ENCODE measurements at regions not wholly inside any gene's neighbourhood (a gene's known extent, or its start where the extent isn't known, plus 50 kb on each side); places are given as distances from the start of the nearest gene placed in this dataset.
"Not testable (repeated sequence)": the region's sequence is repeated elsewhere in the genome, so short reads cannot be mapped to it uniquely, and the experiment has no call there.

DNA sequence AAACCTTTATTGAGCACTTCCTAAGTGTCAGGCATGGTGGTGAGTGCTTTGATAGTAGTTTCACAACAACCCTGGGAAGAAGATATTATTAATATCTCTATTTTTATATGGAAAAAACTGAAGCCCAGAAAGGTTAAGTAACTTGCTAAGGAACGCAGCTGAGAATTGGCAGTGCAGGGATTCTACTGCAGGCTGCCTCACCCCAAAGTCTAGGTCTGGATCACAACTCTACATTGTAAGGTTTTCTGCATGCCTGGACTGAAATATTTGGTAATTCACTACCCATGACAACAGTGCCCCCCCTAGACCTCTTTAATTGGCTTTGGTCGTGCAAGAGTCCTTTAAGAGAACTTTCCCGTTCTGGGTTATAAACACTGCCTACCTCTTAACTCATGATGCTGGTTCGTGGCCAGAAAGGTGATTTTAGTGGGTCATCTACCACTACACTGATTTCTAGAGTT, 67.1 kb upstream of the KCNQ5 start:
- no peak for DNase-seq (ENCODE audit: insufficient read length, low spot score)
- TF ChIP-seq POLR2A (IDR thresholded peaks at IDR 0.05; ENCODE audit: low read depth, low read length): no peak
- peak; percentile 72 for FAIRE-seq

GRCh38 chr6:72559067-72559466, 62.8 kb upstream of the KCNQ5 start:
- DNase-seq (ENCODE audit: insufficient read length, low spot score) (no peak), FAIRE-seq (no peak)
- TF ChIP-seq POLR2A (IDR thresholded peaks at IDR 0.05; ENCODE audit: low read depth, low read length): no peak

DNA sequence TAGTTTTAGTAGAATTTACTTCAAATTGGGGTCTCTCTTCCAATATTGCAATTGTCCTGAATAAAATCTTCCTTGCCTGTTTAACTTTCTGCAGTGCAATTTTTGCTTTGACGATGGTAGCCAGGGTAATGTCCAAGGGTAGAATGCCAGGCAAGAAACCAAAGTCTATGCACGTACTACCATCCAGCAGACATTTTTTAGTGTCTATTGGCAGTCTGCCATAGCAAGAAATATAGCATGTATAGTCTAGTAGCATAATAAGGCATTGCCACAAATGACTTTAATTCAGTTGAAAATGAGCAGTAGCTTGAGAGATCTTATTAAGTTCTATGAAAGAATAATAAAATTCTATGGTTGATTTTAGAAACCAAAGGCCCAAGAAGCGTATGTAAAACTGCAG, 62.3 kb upstream of the KCNQ5 start:
- no peak for TF ChIP-seq POLR2A (IDR thresholded peaks at IDR 0.05; ENCODE audit: low read depth, low read length)
- DNase-seq (ENCODE audit: insufficient read length, low spot score): no peak
- FAIRE-seq: no peak

GRCh38 chr6:72560721-72561593, 60.9 kb upstream of the KCNQ5 start:
- DNase-seq (ENCODE audit: insufficient read length, low spot score) (no peak), FAIRE-seq (peak; percentile 87)
- no peak for TF ChIP-seq POLR2A (IDR thresholded peaks at IDR 0.05; ENCODE audit: low read depth, low read length)

DNA sequence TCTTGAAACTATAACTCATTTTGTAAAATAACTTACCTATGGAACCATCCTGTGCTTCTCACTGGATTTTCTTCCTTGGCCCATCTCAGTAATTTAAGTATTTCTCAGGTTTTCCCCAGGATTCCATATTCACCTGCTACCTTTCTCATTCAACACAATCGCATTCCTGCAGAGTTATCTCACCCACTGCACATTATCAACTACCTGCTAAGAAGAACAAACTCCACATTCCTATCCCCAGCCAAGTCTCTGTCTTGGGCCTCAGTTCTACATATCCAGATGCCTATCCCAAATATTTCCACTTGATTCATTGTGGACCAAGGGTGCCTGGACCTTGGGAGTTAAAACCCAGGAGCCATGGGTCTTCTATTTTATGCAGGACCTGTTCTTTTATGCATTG, 60.2 kb upstream of the KCNQ5 start:
- FAIRE-seq (peak; percentile 36), DNase-seq (ENCODE audit: insufficient read length, low spot score) (no peak)
- no peak for TF ChIP-seq POLR2A (IDR thresholded peaks at IDR 0.05; ENCODE audit: low read depth, low read length)

DNA sequence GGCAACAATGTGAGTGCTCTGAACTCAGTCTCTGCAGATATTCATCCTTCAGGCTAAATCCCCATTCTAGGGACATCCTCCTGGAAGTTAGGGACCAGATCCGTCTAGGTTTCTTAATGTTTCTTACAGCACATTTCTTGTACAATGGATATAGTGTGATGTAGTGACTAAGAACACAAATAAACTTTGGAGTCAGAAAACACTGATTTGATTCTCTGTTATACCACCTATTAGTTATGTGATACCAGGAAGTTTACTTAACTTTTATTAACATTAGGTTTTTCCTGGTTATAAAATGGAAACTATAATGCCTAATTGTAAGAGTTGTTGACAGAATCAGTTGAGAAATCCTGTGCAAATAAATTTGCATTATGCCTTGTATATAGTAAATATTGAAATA, 57.6 kb upstream of the KCNQ5 start:
- peak; percentile 60 for FAIRE-seq
- no peak for DNase-seq (ENCODE audit: insufficient read length, low spot score)
- TF ChIP-seq POLR2A (IDR thresholded peaks at IDR 0.05; ENCODE audit: low read depth, low read length): no peak

GRCh38 chr6:72571993-72572392, 49.9 kb upstream of the KCNQ5 start:
- DNase-seq (ENCODE audit: insufficient read length, low spot score); FAIRE-seq: not testable (repeated sequence)

Measured in H54 (cell line).